H9 (cell line): ENCODE measurements at regions not wholly inside any gene's neighbourhood (a gene's known extent, or its start where the extent isn't known, plus 50 kb on each side); places are given as distances from the start of the nearest gene placed in this dataset.

ENCODE experiments used
- DNase-seq: peaks from one replicate; pipeline ENCODE4 v3.0.0-alpha.2; 2017
- H2AFZ ChIP-seq: one replicate; pipeline ENCODE4 v1.6.1; 2013; ENCODE audit warnings: mild to moderate bottlenecking, low read length, control low read depth, moderate library complexity
- H2AK5ac ChIP-seq: 2 replicates; pipeline ENCODE4 v1.6.1; 2013; ENCODE audit warnings: low read length, control low read depth, mixed read lengths; ENCODE audit not compliant: insufficient read length
- H2BK120ac ChIP-seq: one replicate; pipeline ENCODE4 v1.6.1; 2013; ENCODE audit warnings: low read depth, mild to moderate bottlenecking, low read length, control low read depth, inconsistent platforms; ENCODE audit not compliant: poor library complexity, severe bottlenecking
- H2BK12ac ChIP-seq: 2 replicates; pipeline ENCODE4 v1.6.1; 2013; ENCODE audit warnings: low read length, control low read depth, mixed read lengths, low read depth; ENCODE audit not compliant: insufficient read length
- H2BK15ac ChIP-seq: 2 replicates; pipeline ENCODE4 v1.6.1; 2013; ENCODE audit warnings: low read depth, low read length, control low read depth
- H2BK20ac ChIP-seq: one replicate; pipeline ENCODE4 v1.6.1; 2013; ENCODE audit warnings: low read depth, mild to moderate bottlenecking, low read length, control low read depth, inconsistent platforms; ENCODE audit not compliant: poor library complexity, severe bottlenecking
- H2BK5ac ChIP-seq: 2 replicates; pipeline ENCODE4 v1.6.1; 2013; ENCODE audit warnings: low read length, control low read depth, mixed read lengths; ENCODE audit not compliant: insufficient read length
- H3K14ac ChIP-seq: 2 replicates; pipeline ENCODE4 v1.6.1; 2013; ENCODE audit warnings: low read length, control low read depth; ENCODE audit not compliant: insufficient read depth
- H3K18ac ChIP-seq: 2 replicates; pipeline ENCODE4 v1.6.1; 2013; ENCODE audit warnings: low read depth, mild to moderate bottlenecking, mixed read lengths, low read length, control low read depth; ENCODE audit not compliant: insufficient read length
- H3K23ac ChIP-seq: 2 replicates; pipeline ENCODE4 v1.6.1; 2013; ENCODE audit warnings: low read length, control low read depth, mixed read lengths, low read depth; ENCODE audit not compliant: insufficient read length
- H3K23me2 ChIP-seq: 2 replicates; pipeline ENCODE4 v1.6.1; 2013; ENCODE audit warnings: low read depth, mild to moderate bottlenecking, mixed read lengths, low read length, control low read depth; ENCODE audit not compliant: insufficient read length, poor library complexity, severe bottlenecking
- H3K27ac ChIP-seq: 2 replicates; pipeline ENCODE4 v1.5.1; 2013; ENCODE audit warnings: low read length, control low read depth, mixed read lengths, low read depth; ENCODE audit not compliant: insufficient read length
- H3K27me3 ChIP-seq: 2 replicates; pipeline ENCODE4 v1.6.1; 2013; ENCODE audit warnings: low read length, control low read depth, inconsistent platforms; ENCODE audit not compliant: insufficient read depth
- H3K4ac ChIP-seq: 2 replicates; pipeline ENCODE4 v1.6.1; 2013; ENCODE audit warnings: low read depth, mild to moderate bottlenecking, control low read depth, inconsistent platforms, low read length, moderate library complexity
- H3K4me1 ChIP-seq: 2 replicates; pipeline ENCODE4 v1.6.1; 2013; ENCODE audit warnings: low read length, control low read depth, inconsistent platforms; ENCODE audit not compliant: insufficient read depth
- H3K4me2 ChIP-seq: 2 replicates; pipeline ENCODE4 v1.6.1; 2013; ENCODE audit warnings: low read length, control low read depth, mixed read lengths; ENCODE audit not compliant: insufficient read length, insufficient read depth
- H3K56ac ChIP-seq: 2 replicates; pipeline ENCODE4 v1.6.1; 2013; ENCODE audit warnings: low read depth, mild to moderate bottlenecking, mixed read lengths, low read length, control low read depth; ENCODE audit not compliant: insufficient read length
- H3K79me1 ChIP-seq: 2 replicates; pipeline ENCODE4 v1.6.1; 2013; ENCODE audit warnings: low read depth, mild to moderate bottlenecking, moderate library complexity, low read length, control low read depth, inconsistent platforms; ENCODE audit not compliant: insufficient read depth, poor library complexity, severe bottlenecking
- H3K79me2 ChIP-seq: 2 replicates; pipeline ENCODE4 v1.6.1; 2013; ENCODE audit warnings: low read length, control low read depth, inconsistent platforms; ENCODE audit not compliant: insufficient read depth
- H3K9ac ChIP-seq: 2 replicates; pipeline ENCODE4 v1.6.1; 2013; ENCODE audit warnings: low read length, control low read depth, mixed read lengths; ENCODE audit not compliant: insufficient read length; ENCODE audit errors: extremely low read depth
- H3K9me3 ChIP-seq: one replicate; pipeline ENCODE4 v1.6.1; 2013; ENCODE audit warnings: low read depth, low read length, inconsistent platforms; ENCODE audit not compliant: control insufficient read depth
- H3T11ph ChIP-seq: one replicate; pipeline ENCODE4 v1.6.1; 2013; ENCODE audit warnings: mild to moderate bottlenecking, low read length, control low read depth, inconsistent platforms
- H4K20me1 ChIP-seq: one replicate; pipeline ENCODE4 v1.6.1; 2013; ENCODE audit not compliant: control insufficient read depth, insufficient read length, insufficient read depth
- H4K5ac ChIP-seq: 2 replicates; pipeline ENCODE4 v1.6.1; 2013; ENCODE audit warnings: low read depth, mild to moderate bottlenecking, mixed read lengths, low read length, control low read depth; ENCODE audit not compliant: insufficient read length
- H4K8ac ChIP-seq: replicated peaks from 2 replicates; pipeline ENCODE4 v1.6.1; 2013; ENCODE audit warnings: low read length, control low read depth, mixed read lengths, low read depth; ENCODE audit not compliant: insufficient read length
- H4K91ac ChIP-seq: 2 replicates; pipeline ENCODE4 v1.6.1; 2013; ENCODE audit warnings: low read depth, mild to moderate bottlenecking, moderate library complexity, mixed read lengths, low read length, control low read depth; ENCODE audit not compliant: insufficient read length
- H3K27ac Mint-ChIP-seq, 3 experiments: 2 replicates in 2 of 3; 3 replicates in 1 of 3; pipeline ENCODE4 v1.8.0; 2020 to 2021; ENCODE audit warnings: mixed read lengths in 3 of 3, mild to moderate bottlenecking in 1 of 3, moderate library complexity in 1 of 3
- H3K27me3 Mint-ChIP-seq: 2 replicates; pipeline ENCODE4 v1.8.0; 2021; ENCODE audit warnings: low read depth, mild to moderate bottlenecking, moderate library complexity, mixed read lengths
- H3K36me3 Mint-ChIP-seq, 3 experiments: 2 replicates in 2 of 3; 3 replicates in 1 of 3; pipeline ENCODE4 v1.8.0; 2020 to 2021; ENCODE audit warnings: low read depth in 3 of 3, mixed read lengths in 3 of 3; ENCODE audit not compliant: insufficient read depth in 1 of 3
- H3K4me1 Mint-ChIP-seq, 2 experiments: 2 replicates each; pipeline ENCODE4 v1.8.0; 2020; ENCODE audit warnings: mixed read lengths in 2 of 2
- H3K4me3 Mint-ChIP-seq, 2 experiments: 2 replicates in 1 of 2; 3 replicates in 1 of 2; pipeline ENCODE4 v1.8.0; 2020 to 2021; ENCODE audit warnings: mild to moderate bottlenecking in 2 of 2, mixed read lengths in 2 of 2, moderate library complexity in 1 of 2
- H3K9me3 Mint-ChIP-seq, 2 experiments: 2 replicates in 1 of 2; 3 replicates in 1 of 2; pipeline ENCODE4 v1.8.0; 2020; ENCODE audit warnings: mild to moderate bottlenecking in 2 of 2, mixed read lengths in 2 of 2, moderate library complexity in 1 of 2
- CTCF ChIP-seq: fragments of 200-600 bp; sonication (generic); conservative IDR thresholded peaks from 3 replicates; pipeline ENCODE4 v1.8.0; 2021; ENCODE audit warnings: antibody characterized with exemption, mild to moderate bottlenecking
- WGBS: extraction: QIAGEN DNeasy Blood & Tissue Kit; methylation state at CpG from one replicate; pipeline ENCODE4 v1.1.7; 2013; ENCODE audit warnings: missing lambda C conversion rate, low lambda C conversion rate, mixed read lengths; ENCODE audit not compliant: insufficient read length; ENCODE audit errors: extremely low coverage; 5-methylcytosine and 5-hydroxymethylcytosine counted together

GRCh38 chr3:28690176-28690575, 341.6 kb upstream of the AZI2 start:
- Histone ChIP-seq H3K4ac (no peak overlapping the region), H3K27ac (no peak overlapping the region), H2BK12ac (no peak overlapping the region), H2BK20ac (no peak overlapping the region), H3K9ac (no peak overlapping the region), H3K23me2 (no peaks in the 10 kb centered on the region), H4K20me1 (no peaks in the 10 kb centered on the region), H3K14ac (no peak overlapping the region), H3K79me1 (no peaks in the 10 kb centered on the region), H3K56ac (no peak overlapping the region), H2BK15ac (no peak overlapping the region), H3K4me1 (no peaks in the 10 kb centered on the region), H4K8ac (no peak overlapping the region), H3K27me3 (no peaks in the 10 kb centered on the region), H3K79me2 (no peaks in the 10 kb centered on the region), H3T11ph (no peak overlapping the region), H2BK120ac (no peak overlapping the region), H4K5ac (no peak overlapping the region), H3K4me2 (no peak overlapping the region), H2BK5ac (no peak overlapping the region), H3K23ac (no peak overlapping the region), H3K9me3 (no peaks in the 10 kb centered on the region), H4K91ac (no peak overlapping the region), H3K18ac (no peak overlapping the region), H2AK5ac (no peak overlapping the region), H2AFZ (no peak overlapping the region)
- no peaks in the 10 kb centered on the region for H3K36me3 Mint-ChIP-seq
- H3K4me1 Mint-ChIP-seq, result 0 out of 4 replicates have a peak, but pooled peaks cover 0 to 5% of the 10 kb centered on the region in 2 experiments
- no peak for TF ChIP-seq CTCF
- whole genome bisulfite sequencing, result no CpG with 5 or more reads among the region's 2 CpGs
- H3K27me3 Mint-ChIP-seq, result no peaks in the 10 kb centered on the region
- H3K9me3 Mint-ChIP-seq, result no peaks in the 10 kb centered on the region
- DNase-seq, result no peak
- no peak overlapping the region for H3K27ac Mint-ChIP-seq
- H3K4me3 Mint-ChIP-seq, result no peak overlapping the region
